T-helper 9 cell (primary cell): ENCODE measurements at regions not wholly inside any gene's neighbourhood (a gene's known extent, or its start where the extent isn't known, plus 50 kb on each side); places are given as distances from the start of the nearest gene placed in this dataset.

Experiments
- DNase-seq: peaks from one replicate; pipeline ENCODE4 v3.0.0-alpha.2; 2020

GRCh38 chr9:80964914-80965313, 724.4 kb downstream of the TLE1 start:
- DNase-seq: no peak

DNA sequence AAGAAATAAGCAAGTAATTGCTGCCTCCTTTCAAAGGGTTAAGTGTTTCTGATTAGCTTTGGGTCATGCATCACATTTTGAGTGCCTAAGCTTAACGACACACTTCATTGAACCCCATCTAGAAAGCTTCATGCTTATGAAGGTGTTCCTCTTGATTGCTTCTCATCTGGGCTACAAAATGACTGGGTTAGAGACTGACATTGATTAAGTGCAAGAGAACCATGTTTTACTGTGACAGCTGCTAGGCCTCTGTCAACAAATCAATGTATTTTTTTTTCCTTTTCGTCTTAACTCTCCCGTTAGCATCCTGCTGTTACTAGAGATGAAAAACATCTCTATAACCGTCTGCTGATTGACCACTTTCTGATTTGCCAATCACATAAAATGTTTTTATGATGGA, 725.0 kb downstream of the TLE1 start:
- no peak for DNase-seq

GRCh38 chr9:80957801-80958200, 731.5 kb downstream of the TLE1 start:
- DNase-seq: no peak

- DNase-seq: no peak
Measured at GRCh38 chr9:80954521-80954920, 734.8 kb downstream of the TLE1 start.

GRCh38 chr9:80952363-80952922, 736.9 kb downstream of the TLE1 start:
- DNase-seq: no peak

- no peak for DNase-seq
Measured at GRCh38 chr9:80951675-80952074, 737.7 kb downstream of the TLE1 start.

- no peak for DNase-seq
Measured at GRCh38 chr9:80948876-80949275, 740.5 kb downstream of the TLE1 start.

DNA sequence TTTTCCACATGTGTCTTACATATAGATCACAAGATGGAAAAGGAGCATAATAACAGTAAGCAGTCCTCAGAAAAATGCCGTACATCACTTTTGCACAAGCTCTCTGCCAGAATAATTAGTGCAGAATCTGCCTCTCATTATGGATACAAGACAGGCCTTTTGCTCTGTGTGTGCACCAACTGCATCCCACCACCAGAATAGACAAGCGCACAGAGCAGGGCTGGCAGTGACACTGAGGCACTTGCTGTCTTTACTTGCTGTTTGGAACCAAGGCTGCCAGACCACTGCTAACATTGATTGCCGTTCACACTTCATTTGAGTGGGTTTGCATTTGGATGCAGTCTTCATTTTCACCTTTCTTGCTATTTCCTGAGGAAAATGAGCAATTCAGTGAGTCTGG, 741.3 kb downstream of the TLE1 start:
- no peak for DNase-seq

- no peak for DNase-seq
Measured at GRCh38 chr9:80946496-80947170, 742.7 kb downstream of the TLE1 start.

GRCh38 chr9:80945436-80945835, 743.9 kb downstream of the TLE1 start:
- no peak for DNase-seq

- no peak for DNase-seq
Measured at GRCh38 chr9:80937645-80938044, 751.7 kb downstream of the TLE1 start.

- no peak for DNase-seq
Measured at GRCh38 chr9:80934095-80934494, 755.3 kb downstream of the TLE1 start.

- no peak for DNase-seq
Measured at GRCh38 chr9:80932947-80933780, 756.2 kb downstream of the TLE1 start.

GRCh38 chr9:80932181-80932580, 757.2 kb downstream of the TLE1 start:
- no peak for DNase-seq

- no peak for DNase-seq
Measured at GRCh38 chr9:80931163-80931562, 758.2 kb downstream of the TLE1 start.

DNA sequence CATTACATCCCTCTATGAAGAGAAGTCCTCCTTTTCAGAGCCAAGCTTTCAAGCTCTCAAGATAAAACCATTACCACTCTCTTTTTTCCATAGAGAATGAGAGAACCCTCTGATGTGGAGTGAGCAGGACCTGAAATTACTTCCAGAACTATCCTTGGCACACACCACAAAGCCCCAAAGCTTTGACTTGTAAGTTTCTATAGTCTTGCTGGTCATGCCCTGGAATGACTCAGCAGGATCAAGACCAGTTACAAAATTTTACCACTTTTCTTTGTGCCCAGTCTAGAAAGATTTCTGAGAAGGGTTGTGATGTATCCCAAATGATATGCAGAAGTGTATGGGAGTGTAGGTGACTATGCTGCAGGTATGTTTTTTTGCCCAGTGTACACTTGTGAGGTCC, 760.6 kb downstream of the TLE1 start:
- DNase-seq: no peak

GRCh38 chr9:80926611-80927010, 762.7 kb downstream of the TLE1 start:
- DNase-seq: no peak

DNA sequence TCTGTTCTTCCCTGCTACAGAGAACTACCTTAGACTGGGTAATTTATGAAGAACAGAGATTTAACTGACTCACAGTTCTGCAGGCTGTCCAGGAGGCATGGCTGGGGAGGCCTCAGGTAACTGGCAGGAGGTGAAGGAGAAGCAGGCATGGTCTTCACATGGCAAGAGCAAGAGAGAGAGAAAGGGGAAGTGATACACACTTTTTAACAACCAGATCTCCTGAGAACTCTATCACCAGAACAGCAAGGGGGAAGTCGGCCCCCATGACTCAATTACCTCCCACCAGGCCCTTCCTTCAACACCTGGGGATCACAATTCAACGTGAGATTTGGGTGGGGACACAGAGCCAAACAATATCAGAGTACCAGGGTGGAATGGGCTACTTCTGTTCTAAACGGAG, 766.8 kb downstream of the TLE1 start:
- no peak for DNase-seq

DNA sequence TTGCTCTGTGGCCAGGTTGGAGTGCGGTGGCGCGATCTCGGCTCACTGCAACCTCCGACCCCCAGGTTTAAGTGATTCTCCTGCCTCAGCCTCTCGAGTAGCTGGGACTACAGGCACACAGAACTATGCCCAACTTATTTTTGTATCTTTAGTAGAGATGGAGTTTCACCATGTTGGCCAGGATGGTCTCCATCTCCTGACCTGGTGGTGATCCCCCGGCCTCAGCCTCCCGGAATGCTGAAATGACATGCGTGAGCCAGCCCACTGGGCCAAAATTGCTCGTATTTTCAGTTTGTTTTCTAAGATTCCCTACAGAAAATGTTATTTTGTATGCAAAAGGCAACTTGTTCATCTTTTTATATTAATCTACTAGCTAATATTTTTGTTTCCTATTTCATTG, 782.6 kb downstream of the TLE1 start:
- no peak for DNase-seq

- DNase-seq: no peak
Measured at GRCh38 chr9:80899208-80899607, 790.1 kb downstream of the TLE1 start.

GRCh38 chr9:80893190-80893589, 796.2 kb downstream of the TLE1 start:
- DNase-seq: no peak

DNA sequence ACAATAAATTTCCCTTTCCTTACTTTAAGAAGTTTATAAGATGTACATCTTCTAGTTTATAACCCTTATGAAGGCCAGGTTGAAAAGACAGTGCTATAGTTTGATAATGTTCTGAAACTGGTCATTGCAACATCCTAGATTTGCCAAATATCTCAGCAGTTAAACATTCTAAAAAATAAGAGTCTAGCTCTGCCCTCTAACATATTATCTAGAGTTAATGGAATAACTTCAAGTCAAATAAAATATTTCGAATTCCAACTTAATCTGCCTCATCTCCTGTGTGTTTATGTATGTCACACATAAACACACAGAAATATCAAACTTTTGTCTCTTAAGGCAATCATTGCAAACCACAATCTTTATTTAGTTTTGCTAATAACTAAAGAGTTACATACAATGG, 796.6 kb downstream of the TLE1 start:
- no peak for DNase-seq

DNA sequence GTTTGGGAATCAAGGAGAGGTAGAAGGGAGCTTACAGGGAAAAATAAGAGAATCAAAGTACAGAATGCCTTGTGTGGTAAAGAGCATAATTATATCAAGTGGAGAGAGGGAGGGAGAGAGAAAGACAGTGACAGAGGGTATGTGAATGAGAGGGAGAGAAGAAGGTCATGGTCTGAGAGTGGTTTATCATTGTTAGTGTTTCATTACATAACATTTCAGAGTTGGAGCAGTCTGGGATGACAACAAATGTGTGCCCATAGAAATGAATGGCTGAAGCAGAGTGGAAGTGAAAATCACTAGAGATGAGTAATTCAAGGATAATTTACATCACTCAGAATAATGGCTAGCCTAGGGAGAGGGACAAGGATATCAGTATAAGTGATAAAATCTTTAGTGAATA, 799.2 kb downstream of the TLE1 start:
- no peak for DNase-seq

DNA sequence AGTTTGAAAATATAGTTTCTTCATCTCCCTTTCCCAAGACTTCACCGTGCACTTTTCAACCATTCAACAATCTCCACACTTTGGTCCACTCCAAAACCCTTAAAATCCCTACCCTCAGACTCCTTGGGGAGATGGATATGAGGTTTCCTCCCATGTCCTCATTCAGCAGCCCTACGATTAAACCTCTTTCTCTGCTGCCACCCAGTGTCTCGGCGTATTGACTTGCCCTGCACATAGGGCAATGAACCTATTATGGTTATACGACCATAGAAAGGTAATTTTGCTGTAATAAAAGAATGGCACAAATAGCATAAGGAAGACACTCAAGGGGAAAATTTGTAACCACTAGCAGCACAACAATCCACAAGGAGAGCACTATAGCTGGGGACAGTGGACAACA, 803.5 kb downstream of the TLE1 start:
- no peak for DNase-seq
